ENCODE measurements at regions not wholly inside any gene's neighbourhood (a gene's known extent, or its start where the extent isn't known, plus 50 kb on each side); places are given as distances from the start of the nearest gene placed in this dataset.

DNA sequence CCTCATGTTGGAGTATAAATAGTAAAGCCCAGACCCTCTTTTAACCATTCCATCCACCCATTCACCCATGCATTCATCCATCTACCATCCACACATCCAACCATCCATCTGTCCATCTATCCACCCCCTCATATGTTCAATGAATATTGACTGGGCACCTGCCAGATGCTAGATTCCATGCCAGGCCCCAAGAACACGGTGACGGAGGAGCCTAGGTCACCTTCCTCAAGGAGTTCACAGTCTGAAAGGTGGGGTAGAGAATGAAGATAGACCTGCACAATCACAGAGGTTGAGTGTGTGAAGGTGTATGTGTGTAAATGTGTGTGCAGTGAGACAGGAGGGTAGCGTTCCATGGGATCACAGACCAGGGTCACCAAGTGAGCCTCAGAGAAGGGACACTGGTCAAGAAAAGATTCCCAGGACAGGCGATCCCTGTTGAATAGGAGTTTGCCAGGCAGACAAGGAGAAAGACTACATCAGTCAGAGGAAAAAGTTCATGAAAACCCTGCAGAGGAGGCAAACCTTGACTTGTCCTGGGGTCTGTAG is 287.2 kb downstream of the CYP26B1 start:
- DNase-seq = no peak

DNA sequence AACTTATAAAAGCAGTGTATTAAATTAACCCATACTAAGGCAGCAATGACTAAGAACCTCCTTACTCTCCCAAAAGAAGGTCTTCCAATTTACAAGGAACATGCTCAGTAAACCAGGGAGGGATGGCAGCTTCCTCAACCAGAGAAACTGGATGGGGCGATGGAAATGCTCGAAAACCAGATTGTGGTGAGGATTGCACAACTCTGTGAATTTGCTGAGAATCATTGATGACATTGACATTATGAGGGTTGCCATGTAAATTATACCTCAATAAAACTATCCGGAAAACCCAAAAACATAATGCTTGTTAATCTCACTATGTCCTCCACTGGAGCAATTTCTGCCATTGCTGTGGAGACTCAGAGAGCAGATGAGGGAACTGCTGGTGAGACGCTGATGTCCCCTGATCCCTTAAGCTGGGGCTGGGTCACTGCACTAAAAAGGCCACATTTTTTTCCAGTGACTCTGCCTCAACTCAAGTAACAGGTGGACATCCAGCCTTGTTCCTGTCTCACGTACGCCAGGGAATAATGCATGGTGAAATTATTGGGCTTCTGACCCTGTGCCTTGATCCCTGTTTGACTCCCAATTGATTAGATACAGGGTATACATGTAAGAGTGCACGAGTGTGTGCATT is 288.3 kb downstream of the CYP26B1 start:
- DNase-seq = no peak

DNA sequence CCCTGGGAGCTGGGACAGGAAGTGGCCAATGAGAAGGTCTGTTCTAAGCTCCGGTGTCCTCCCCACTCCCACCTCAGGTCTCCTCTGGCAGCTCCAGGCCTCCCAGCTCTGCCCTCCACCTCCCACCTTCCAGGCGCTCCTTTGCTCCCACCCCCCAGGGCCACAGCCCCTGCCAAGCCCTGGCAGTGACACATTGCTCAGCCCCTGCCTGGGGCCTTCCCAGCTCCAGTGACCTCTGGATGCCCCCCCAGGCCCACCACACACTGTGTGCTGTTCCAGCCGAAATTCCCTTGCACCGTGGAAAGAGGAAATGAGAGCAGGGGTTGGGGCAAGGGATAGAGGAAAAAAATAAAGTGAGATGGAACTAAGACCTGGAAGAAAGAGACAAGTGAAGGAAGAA is 289.6 kb downstream of the CYP26B1 start:
- DNase-seq = no peak

DNA sequence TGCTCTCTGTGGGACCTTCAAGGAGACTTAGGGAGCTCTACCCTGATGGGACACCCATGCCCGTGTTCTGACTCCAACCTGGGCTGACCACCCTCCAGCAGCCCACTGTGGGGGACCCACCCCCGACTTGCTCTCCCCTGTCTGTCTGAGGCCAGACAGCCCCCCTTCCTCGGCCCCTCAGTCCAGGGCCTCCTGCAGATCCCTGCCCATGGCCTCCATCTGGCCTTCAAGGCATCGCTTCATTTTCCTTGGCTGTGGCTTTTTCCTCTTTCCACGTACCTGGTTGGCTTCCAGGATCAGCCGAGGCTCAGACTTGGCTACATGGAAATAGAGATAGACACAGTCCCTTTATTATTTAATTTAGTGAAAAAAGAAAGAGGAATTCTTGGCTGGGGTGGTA is 290.0 kb downstream of the CYP26B1 start:
- DNase-seq = no peak

DNA sequence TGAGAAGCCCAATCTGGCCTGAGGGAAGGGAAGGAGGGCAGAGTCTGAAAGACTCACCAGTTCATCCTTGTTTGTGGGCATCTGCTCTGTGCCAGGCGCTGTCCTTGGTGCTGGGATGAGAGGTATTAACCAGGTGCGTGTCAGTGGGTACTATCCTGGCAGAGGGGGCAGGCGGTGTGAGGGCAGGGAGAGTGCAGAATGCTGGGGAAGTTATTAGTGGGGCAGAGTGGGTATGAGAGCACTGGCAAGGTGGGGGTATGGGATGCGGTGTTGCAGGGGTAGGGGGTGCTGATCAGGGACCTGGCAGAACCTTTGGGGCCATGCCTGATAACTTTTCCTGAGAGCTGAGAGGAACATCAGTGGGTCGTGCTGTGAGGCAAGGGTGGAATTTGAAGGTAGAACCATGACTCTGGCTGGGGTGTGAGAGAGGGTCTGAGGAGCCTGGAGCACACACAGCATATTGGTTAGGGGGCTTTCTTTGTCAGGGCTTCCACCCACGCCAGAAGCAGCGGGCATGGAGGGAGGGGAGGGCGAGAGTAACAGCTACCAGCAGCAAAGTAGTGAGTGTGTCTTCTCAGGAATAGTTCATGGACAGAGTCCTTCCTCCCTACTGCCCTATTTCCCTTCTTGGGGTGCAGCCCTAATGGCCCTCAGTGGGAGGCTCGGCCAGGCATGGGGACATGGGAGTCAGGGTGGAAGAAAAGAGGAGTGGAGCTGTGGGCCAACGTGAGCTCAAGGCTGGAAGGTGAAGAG is 290.7 kb downstream of the CYP26B1 start:
- DNase-seq = no peak

DNA sequence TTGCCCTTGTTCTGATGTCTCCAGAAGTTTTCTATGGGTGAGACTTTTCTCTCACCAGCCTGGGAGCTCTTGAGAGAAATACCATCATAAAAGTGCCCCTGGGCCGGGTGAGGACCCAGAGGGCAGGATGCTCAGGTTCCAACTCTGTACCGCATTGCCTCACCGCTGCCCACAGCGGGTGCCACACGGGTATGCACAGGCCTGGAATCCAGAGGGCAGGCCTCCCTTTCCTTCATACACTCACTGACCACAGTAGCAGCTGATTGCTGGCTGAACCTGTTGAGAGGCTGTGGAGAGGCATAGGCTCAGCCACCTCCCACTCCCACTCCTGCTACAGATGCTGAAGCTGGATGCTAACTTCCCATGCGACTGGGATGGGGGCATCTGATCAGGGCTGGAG is 293.8 kb downstream of the CYP26B1 start:
- DNase-seq = no peak

DNA sequence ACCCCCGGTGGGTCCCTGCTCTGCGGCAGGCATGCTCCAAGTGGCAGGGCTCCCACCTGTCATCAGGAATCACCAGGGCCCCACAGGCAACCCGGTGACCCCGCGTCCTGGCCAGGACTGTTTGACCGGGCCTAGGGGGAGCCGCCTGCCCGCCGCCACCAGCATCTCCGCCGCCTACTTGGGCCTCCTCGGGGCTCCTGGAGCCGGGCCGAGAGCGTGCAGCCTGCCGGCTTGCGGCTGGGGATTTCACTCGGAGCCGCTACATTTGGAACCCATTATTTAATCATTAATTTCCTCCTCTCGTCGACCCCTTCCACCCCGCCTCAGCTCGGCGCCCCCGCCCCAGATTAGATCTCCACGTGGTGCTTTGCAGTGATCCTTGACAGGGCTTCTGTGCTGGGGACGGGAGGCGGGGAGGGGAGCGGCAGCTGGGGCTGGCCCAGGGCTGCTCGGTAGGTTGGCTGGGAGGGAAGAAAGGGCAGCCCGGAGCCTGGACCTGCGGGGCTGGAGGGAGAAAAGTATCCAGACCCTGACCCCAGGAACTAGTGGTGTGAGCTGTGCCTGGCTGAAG is 295.4 kb downstream of the CYP26B1 start:
- DNase-seq = no peak

DNA sequence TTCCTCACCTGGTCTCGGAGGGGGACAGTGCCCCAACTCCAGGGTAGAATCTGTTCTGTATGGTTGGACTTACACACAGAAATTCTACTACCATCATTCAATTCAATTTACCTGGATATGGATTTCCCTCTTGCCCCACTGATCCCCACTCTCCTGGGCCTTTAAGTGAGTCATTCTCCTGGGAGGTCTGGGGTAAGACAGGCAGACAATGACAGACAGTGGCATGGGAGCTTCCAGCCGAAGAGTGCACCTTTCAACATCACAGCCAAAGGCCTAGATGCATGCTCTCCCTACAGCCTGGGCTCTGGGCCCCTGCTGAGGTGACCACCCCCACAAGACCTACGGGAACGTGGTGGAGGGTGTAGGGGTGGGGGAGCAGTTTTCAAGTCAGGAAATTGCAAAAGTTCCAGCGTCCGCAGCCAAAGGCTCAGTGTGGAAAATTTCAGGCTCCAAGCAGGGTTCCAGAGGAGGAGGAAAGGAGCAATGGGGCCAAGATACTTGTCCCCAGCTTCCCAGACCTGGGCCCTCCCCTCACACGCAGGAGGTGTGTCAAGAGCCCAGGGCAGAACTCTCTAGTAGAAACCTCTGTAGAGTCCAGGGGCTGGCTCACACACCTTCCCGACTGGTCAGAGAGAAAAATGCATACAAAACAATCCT is 296.4 kb downstream of the CYP26B1 start:
- DNase-seq = no peak

DNA sequence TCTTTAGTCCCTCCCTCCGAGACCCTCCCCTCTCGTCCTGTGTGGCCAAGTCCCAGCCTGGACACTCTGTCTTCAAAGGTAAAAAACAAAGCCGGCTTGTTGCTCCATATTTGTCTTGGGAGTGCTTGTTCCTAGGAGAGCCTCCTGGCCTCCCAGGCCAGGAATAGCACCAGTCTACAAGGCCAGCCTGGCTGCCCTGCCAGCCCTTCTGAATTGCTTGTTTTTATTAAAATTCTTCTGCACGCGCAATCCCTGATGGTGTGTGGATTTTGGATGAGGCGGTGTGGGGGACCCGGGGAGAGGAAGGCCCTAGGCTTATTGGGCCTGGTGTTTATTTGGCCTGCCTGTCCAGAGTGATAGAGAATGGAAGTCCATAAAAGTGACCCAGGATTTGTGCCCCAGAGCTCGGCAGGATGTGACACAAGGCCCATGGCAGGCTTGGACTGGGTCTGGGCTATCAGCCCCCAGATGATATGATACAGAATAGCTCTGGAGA is 297.3 kb downstream of the CYP26B1 start:
- no peak for DNase-seq

DNA sequence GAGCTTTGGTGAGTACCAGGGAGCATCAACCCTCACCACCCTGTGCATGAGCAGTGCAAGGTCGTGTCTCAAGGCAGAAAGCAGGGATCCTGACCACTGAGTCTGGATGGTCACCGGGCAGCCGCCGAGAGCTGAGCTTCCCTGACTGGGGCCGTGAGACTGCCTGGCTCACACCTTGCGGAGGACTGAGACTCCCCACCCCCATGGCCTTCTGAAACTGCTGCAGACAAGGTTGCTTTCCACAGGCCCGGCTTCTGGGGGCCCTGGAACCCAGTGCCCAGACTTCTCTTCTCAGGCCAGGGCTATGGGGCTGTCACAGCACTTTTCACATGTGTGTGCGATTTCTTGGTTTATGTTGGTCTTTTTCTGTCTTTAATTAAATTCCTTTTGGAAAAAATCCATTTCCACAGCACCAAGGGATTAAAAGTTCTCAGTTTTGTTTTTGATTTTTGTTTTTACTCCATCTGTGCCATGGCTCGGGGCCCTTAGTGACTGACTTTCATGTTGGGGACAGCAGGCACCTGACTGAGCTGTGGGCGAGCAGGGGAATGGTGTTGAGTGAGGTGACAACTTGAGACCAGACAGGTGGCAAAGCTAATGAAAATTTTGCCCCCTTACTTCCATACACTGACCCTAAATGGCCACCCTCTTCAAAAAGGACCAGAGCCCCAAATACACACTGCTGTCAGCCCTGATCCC is 297.9 kb downstream of the CYP26B1 start:
- DNase-seq = no peak

DNA sequence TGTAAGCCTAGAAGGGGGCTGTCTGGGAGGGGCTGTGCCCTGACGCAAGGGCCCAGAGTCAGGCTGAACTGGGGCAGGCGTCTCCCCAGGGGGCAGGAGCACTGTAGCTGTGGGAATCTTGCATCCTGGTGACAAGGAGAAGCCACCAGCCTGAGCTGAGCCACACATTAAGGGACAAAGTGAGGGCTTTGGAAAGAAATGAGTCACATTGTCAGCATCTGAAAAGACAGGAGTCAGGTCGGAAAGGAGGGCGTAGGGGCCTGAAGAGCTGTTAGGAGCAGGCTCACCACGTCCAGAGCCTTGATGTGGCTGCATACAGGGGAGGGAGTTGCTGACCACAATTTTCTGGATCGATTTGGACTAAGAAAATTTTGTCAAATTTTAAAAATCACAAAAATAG is 298.6 kb downstream of the CYP26B1 start:
- no peak for DNase-seq

DNA sequence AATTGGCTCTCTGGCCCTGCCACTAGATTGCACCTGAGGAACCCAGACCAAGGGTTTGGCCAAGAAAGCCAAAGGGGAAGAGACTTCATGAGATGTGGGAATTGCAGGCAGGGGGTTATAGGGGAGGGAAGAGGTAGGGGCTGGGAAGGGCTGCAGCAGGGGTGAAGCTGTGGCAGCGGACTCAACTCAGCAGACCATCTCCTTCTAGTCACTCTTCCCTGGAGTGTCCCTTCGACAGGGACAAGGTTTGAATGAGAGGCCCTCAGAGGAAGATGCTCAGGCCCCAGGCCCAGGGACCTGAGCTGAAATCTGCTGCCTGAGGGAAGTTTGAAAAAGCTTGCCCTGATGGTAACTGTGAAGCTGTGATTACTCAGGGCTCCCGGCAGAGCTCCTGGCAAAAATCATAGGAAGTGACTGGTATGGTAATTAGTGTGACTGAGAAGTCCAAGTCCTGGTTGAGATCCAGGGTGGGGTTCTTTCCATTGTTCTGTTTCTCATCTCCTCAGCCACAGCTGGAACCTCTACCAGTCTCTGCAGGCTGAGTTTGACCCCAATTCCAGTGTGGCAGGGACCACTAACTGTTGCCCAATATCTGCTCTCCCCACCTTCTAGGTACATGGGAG is 300.9 kb downstream of the CYP26B1 start:
- DNase-seq = no peak

DNA sequence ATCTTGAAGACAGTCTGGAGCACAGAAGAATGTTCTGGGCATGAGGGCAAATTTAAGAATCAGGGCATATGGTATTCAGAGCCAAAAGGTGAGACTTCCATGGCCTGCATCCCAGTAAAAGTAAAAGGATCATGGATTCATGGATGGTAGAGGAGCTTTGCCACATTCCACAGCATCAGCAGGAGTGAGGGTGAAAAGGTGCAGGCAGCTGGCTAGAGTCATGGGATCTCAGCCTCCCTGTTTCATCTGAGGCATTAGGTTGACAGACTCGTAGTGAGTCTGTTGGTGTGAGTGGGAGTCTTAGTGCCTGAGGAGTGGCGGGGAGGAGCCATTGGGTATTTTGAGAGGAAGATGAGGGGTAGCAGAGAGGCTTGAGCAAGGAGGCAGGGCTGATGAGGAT is 301.6 kb downstream of the CYP26B1 start:
- DNase-seq = no peak

DNA sequence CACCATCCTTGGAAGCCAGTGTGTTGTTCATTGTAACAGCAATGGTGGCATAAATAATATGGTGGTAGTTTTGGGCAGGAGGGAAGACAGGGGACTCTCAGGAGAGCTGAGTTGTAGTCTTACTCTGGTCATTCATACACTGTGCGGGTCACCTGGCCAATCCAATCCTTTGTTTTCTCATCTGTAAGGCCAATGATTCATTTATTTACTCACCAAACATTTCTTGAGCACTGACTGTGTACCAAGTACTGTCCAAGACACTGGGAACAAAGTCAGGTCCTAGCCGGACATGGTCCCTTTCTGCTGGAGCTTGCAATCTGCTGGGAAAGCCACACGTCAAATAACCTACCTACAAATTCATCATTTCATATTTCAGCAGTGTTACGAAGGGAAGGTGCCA is 302.7 kb downstream of the CYP26B1 start:
- DNase-seq = no peak

DNA sequence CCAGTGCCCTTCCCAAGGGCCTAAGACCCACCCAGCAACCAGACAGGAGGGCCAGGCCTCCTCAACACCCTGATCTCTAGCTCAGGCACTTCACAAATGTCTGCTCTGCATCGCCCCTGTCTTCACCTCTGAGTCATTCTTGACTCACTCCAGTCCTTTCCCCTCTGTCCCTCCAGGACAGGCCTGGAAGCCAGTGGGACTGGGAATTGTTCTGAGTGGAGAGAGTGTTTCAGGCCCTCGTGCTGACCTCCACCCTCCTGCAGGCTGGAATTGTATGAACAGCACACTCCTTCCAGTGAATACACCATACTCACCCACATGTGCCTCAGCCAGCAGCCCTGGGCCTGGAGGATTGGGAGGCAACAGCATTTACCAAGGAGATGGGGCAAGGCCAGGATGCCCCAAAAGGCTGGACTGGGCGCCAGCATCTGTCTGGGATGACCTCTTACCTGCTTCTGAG is 304.2 kb downstream of the CYP26B1 start:
- no peak for DNase-seq

DNA sequence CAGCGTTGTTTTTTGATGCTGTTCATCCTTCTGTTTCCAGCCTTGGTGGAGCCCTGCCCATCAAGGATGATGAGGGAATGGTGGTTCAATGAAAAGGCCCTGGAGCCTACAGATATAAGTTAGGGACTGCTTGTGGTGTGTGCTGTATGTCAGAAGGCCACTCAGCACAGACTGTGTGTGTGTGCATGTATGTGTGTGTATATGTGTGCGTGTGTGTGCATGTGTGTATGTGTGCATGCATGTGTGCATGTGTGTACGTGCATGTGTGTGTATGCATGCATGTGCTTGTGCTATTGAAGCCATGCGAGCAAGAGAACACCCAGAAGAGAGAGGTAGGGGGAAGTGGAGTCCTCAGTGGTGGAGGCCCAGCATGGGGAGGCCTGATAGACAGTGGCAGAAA is 304.9 kb downstream of the CYP26B1 start:
- no peak for DNase-seq

DNA sequence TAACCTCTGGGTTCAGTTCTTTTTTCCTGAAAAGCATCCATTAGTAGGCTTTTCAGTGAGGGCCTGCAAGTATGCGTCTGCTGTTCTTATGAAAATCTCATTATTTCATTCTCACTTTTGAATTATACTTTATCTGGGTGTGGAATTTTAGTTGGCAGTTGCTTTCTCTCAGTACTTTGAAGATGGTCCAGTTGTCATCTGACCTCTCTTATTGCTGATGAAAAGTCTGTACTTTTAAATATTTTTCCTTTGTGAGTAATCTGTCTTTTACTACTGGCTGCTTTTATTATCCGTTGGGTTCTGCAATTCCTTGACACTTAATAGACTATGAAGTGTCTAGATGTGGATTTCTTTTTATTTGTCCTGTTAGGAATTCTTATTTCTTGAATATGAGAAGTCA is 307.8 kb downstream of the CYP26B1 start:
- no peak for DNase-seq

DNA sequence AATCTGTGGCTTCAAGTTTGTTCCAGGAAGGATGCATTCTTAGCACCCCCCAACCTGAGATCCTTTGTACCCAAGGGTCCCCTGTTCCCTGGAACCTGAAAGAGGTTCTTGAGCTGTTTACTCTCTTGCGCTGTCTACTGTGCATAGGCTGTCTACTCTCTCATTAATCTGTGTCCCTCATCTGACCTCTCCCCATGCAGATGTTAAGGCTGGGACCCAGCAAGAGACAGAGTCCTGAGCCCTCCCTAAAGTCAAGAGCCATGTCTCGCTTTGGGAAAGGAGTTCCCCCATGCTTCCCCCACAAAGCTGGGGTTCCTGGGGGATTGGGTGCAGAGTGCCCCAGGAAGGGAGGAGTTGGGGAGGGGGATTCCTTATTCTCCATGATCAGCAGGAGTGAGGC is 312.9 kb downstream of the CYP26B1 start:
- DNase-seq = no peak

DNA sequence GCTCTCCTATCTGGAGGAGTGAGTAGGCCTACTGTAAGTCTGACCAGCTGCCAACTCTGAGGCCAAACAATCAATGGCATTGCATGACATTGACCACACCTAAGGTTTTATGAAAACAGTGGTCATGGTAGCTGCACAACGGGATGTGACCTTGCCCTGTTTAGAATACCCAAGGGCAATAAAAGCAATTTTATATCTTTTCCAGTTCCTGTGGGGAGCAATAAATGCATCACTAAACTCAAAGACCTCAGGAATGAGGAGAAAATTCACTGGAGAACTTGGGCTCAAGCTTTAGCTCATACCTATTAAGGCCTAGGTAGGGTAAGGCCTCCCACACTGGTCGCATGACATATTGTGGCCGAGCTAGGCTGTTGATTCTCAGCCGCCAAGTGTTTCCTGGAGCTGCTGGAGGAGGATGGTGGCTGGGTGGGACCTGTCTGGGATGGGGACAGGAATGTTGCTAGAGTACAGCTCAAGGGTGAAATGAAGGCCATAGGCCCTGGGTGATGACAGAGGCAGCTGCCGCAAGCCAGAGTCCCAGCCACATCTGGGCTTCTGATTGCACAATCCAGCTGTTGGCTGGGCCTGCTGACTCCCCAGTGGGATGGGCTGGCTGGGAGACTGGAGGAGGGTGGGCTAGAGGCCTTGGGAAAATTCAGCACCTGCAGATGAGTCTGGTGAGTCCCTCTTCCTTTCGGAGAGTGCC is 313.7 kb downstream of the CYP26B1 start:
- no peak for DNase-seq

DNA sequence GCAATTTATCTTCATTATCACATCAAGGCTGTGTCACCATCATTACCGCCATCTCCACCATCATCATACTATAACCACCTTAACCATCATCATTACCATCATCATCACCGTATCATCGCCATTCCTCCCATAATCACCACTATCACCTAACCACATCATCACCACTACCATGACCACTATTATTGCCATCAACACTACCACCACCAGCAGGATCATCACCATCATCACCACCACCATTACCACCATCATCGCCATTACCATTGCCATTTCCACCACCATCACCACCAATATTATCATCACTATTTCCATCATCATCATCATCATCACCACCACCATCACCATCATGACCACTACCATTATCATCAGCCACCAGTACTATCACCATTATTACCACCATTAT is 314.4 kb downstream of the CYP26B1 start:
- no peak for DNase-seq

DNA sequence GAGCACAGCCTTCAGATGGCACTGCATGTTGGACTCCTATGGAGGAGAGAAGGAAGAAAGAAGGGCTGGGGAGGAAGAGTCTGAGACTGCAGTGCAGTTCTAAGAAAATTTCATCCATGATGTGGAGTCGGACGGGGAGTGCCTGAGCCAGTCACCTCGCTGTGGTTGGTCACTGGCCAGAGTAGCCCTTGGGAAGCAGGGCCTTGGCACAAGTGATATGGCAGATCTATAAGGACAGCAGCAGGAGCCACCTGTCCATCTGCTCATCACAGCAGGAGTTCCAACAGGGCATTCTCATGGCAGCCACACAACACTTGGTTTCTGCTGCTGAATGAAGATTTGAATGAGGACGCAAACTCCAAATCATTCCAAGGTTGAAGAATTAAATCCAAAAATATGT is 314.8 kb downstream of the CYP26B1 start:
- DNase-seq = no peak
